Upper lobe of right lung (tissue), 1 donor: ENCODE measurements at regions not wholly inside any gene's neighbourhood (a gene's known extent, or its start where the extent isn't known, plus 50 kb on each side); places are given as distances from the start of the nearest gene placed in this dataset.

Experiments used
- ATAC-seq: fragments of 200-7000 bp; cut with Tn5 transposase; one replicate; pipeline ENCODE4 v1.9.1; 2020; ENCODE audit warnings: mild to moderate bottlenecking, moderate library complexity
- DNase-seq: peaks from one replicate; pipeline ENCODE4 v3.0.0-alpha.2; 2020
- H3K27ac ChIP-seq: fragments of 200-600 bp; one replicate; pipeline ENCODE4 v1.8.0; 2022
- H3K27me3 ChIP-seq: fragments of 200-600 bp; one replicate; pipeline ENCODE4 v1.8.0; 2022; ENCODE audit warnings: mild to moderate bottlenecking
- H3K36me3 ChIP-seq: fragments of 200-600 bp; one replicate; pipeline ENCODE4 v1.8.0; 2022
- H3K4me1 ChIP-seq: fragments of 200-600 bp; one replicate; pipeline ENCODE4 v1.8.0; 2022
- H3K4me3 ChIP-seq: fragments of 200-600 bp; one replicate; pipeline ENCODE4 v1.8.0; 2022; ENCODE audit warnings: mild to moderate bottlenecking
- H3K9me3 ChIP-seq: fragments of 200-600 bp; one replicate; pipeline ENCODE4 v1.8.0; 2022
- CTCF ChIP-seq: fragments of 200-600 bp; IDR thresholded peaks from one replicate; pipeline ENCODE4 v1.8.0; 2022; ENCODE audit warnings: antibody characterized with exemption
- intact Hi-C: fragments of 100-400 bp; cut with DNase I; formaldehyde crosslinking; loops from one replicate; pipeline ENCODE4 v1.11.0; 2022
- donor health status: DM: no; HTN: yes; CAD: no; lungs with severe emphysema.

- no peaks in the 10 kb centered on the region for H3K36me3 ChIP-seq
- H3K27me3 ChIP-seq = no peaks in the 10 kb centered on the region
- DNase-seq (no peak), ATAC-seq (no peak)
- H3K4me1 ChIP-seq = no peaks in the 10 kb centered on the region
- H3K27ac ChIP-seq = no peak overlapping the region
- no peak for TF ChIP-seq CTCF
- intact Hi-C loops = no loop called here
- no peaks in the 10 kb centered on the region for H3K9me3 ChIP-seq
- no peak overlapping the region for H3K4me3 ChIP-seq
These were observed 52.2 kb downstream of the POLR1D start for GRCh38 chr13:27673911-27674310.

GRCh38 chr13:27678306-27679040, 56.8 kb downstream of the POLR1D start:
- no peak for TF ChIP-seq CTCF
- no peak overlapping the region for H3K4me3 ChIP-seq
- no peaks in the 10 kb centered on the region for H3K27me3 ChIP-seq
- H3K27ac ChIP-seq = no peak overlapping the region
- H3K36me3 ChIP-seq = no peaks in the 10 kb centered on the region
- intact Hi-C loops = no loop called here
- DNase-seq (no peak), ATAC-seq (no peak)
- H3K9me3 ChIP-seq = no peaks in the 10 kb centered on the region
- H3K4me1 ChIP-seq = no peaks in the 10 kb centered on the region

- Histone ChIP-seq H3K27me3 (no peaks in the 10 kb centered on the region), H3K4me1 (no peaks in the 10 kb centered on the region), H3K27ac (no peak overlapping the region), H3K4me3 (no peak overlapping the region), H3K36me3 (no peaks in the 10 kb centered on the region), H3K9me3 (no peaks in the 10 kb centered on the region)
- TF ChIP-seq CTCF = no peak
- ATAC-seq (no peak), DNase-seq (no peak)
- intact Hi-C loops = no loop called here
These were observed 57.7 kb downstream of the POLR1D start for GRCh38 chr13:27679396-27679795.

- intact Hi-C loops = no loop called here
- ATAC-seq (no peak), DNase-seq (no peak)
- no peak overlapping the region for H3K4me3 ChIP-seq
- H3K27me3 ChIP-seq = no peaks in the 10 kb centered on the region
- H3K4me1 ChIP-seq = no peaks in the 10 kb centered on the region
- no peak for TF ChIP-seq CTCF
- H3K27ac ChIP-seq = no peak overlapping the region
- no peaks in the 10 kb centered on the region for H3K9me3 ChIP-seq
- no peaks in the 10 kb centered on the region for H3K36me3 ChIP-seq
These were observed 58.2 kb downstream of the POLR1D start for GRCh38 chr13:27679896-27680295.

- Histone ChIP-seq H3K9me3 (no peaks in the 10 kb centered on the region), H3K27me3 (no peaks in the 10 kb centered on the region), H3K4me3 (no peak overlapping the region), H3K4me1 (no peaks in the 10 kb centered on the region), H3K36me3 (no peaks in the 10 kb centered on the region), H3K27ac (no peak overlapping the region)
- no peak for TF ChIP-seq CTCF
- ATAC-seq (no peak), DNase-seq (no peak)
- intact Hi-C loops = no loop called here
These were observed 58.8 kb downstream of the POLR1D start for GRCh38 chr13:27680465-27680864.

GRCh38 chr13:27691207-27691606, 69.5 kb downstream of the POLR1D start:
- ATAC-seq (no peak), DNase-seq (no peak)
- no peaks in the 10 kb centered on the region for H3K27me3 ChIP-seq
- TF ChIP-seq CTCF = no peak
- H3K4me3 ChIP-seq = no peak overlapping the region
- no peaks in the 10 kb centered on the region for H3K36me3 ChIP-seq
- H3K27ac ChIP-seq = no peak overlapping the region
- H3K9me3 ChIP-seq = peaks cover 7% of the 10 kb centered on the region
- intact Hi-C loops = no loop called here
- no peaks in the 10 kb centered on the region for H3K4me1 ChIP-seq
